H1 (cell line): ENCODE measurements at regions not wholly inside any gene's neighbourhood (a gene's known extent, or its start where the extent isn't known, plus 50 kb on each side); places are given as distances from the start of the nearest gene placed in this dataset.

Experiments used
- CTCF ChIA-PET: fragments of 300-600 bp; sonication (Branson Sonifier 250); formaldehyde crosslinking; loops from one replicate; lab custom pipeline; 2021; ENCODE audit not compliant: partially characterized antibody; lab: Charles Lee
- POLR2A ChIA-PET: fragments of 300-600 bp; sonication (Branson Sonifier 250); formaldehyde crosslinking; loops from one replicate; lab custom pipeline; 2021; ENCODE audit warnings: inconsistent platforms; ENCODE audit not compliant: partially characterized antibody; lab: Charles Lee
- DNase-seq, 2 experiments: peaks; one replicate each; pipeline versions ENCODE4 v3.0.0 to v3.0.0-alpha.2; 2010 to 2022; ENCODE audit warnings: low spot score in 2 of 2, low read depth in 1 of 2, mixed read lengths in 1 of 2
- FAIRE-seq: peaks from 2 replicates; lab custom pipeline; 2011; peaks lifted over from hg19 to GRCh38; lab: Jason Lieb, UNC
- H2AFZ ChIP-seq: 2 replicates; pipeline ENCODE4 v1.8.1; 2012; ENCODE audit warnings: low read length, inconsistent platforms
- H2AK5ac ChIP-seq: 2 replicates; pipeline ENCODE4 v1.6.1; 2013; ENCODE audit warnings: low read depth, low read length
- H2BK120ac ChIP-seq: replicated peaks from 2 replicates; pipeline ENCODE3; 2013; ENCODE audit warnings: low read depth, low read length, inconsistent platforms
- H2BK12ac ChIP-seq: 2 replicates; pipeline ENCODE4 v1.6.1; 2013; ENCODE audit warnings: low read depth, low read length
- H2BK15ac ChIP-seq: 2 replicates; pipeline ENCODE4 v1.6.1; 2013; ENCODE audit warnings: low read length
- H2BK20ac ChIP-seq: 2 replicates; pipeline ENCODE4 v1.6.1; 2013; ENCODE audit warnings: low read length
- H2BK5ac ChIP-seq: 2 replicates; pipeline ENCODE4 v1.6.1; 2013; ENCODE audit warnings: low read depth, low read length
- H3K14ac ChIP-seq: 2 replicates; pipeline ENCODE4 v1.6.1; 2013; ENCODE audit warnings: inconsistent platforms; ENCODE audit not compliant: insufficient read length
- H3K18ac ChIP-seq: 2 replicates; pipeline ENCODE4 v1.6.1; 2013; ENCODE audit warnings: low read length; ENCODE audit errors: extremely low read depth
- H3K23ac ChIP-seq: 2 replicates; pipeline ENCODE4 v1.6.1; 2013; ENCODE audit warnings: inconsistent platforms; ENCODE audit not compliant: insufficient read length
- H3K23me2 ChIP-seq: 2 replicates; pipeline ENCODE4 v1.6.1; 2013; ENCODE audit warnings: low read depth, low read length
- H3K27ac ChIP-seq: 2 replicates; pipeline ENCODE4 v1.6.1; 2011; ENCODE audit warnings: low read depth, low read length, inconsistent platforms
- H3K27me3 ChIP-seq, 4 experiments: replicated peaks in 1 of 4; 1 replicate in 1 of 4; 2 replicates in 3 of 4; pipeline versions ENCODE4 v1.6.1 to v1.8.1; 2011 to 2013; ENCODE audit warnings: low read length in 3 of 4, mild to moderate bottlenecking in 3 of 4, inconsistent platforms in 2 of 4, mixed read lengths in 2 of 4, moderate library complexity in 1 of 4; ENCODE audit not compliant: control insufficient read depth in 3 of 4, insufficient read depth in 3 of 4; ENCODE audit errors: extremely low read depth in 1 of 4
- H3K36me3 ChIP-seq, 4 experiments: 2 replicates each; pipeline versions ENCODE4 v1.6.1 to v1.8.1; 2011 to 2013; ENCODE audit warnings: mild to moderate bottlenecking in 4 of 4, low read length in 3 of 4, moderate library complexity in 2 of 4, control low read depth in 1 of 4, inconsistent platforms in 1 of 4; ENCODE audit not compliant: insufficient read depth in 4 of 4, control insufficient read depth in 2 of 4
- H3K4ac ChIP-seq: replicated peaks from 2 replicates; pipeline ENCODE3; 2013; ENCODE audit warnings: low read length, low read depth, mixed read lengths, inconsistent platforms; ENCODE audit not compliant: insufficient read length
- H3K4me1 ChIP-seq, 4 experiments: replicated peaks in 1 of 4; 1 replicate in 1 of 4; 2 replicates in 3 of 4; pipeline versions ENCODE4 v1.6.1 to v1.8.1; 2011 to 2013; ENCODE audit warnings: low read length in 3 of 4, inconsistent platforms in 2 of 4, mixed read lengths in 1 of 4; ENCODE audit not compliant: insufficient read depth in 4 of 4, control insufficient read depth in 3 of 4
- H3K4me2 ChIP-seq, 2 experiments: 2 replicates each; pipeline versions ENCODE4 v1.6.1 to v1.8.1; 2011 to 2013; ENCODE audit warnings: low read depth in 2 of 2, low read length in 2 of 2, control low read depth in 1 of 2, inconsistent platforms in 1 of 2, mild to moderate bottlenecking in 1 of 2; ENCODE audit not compliant: insufficient read depth in 1 of 2
- H3K4me3 ChIP-seq, 4 experiments: fragments of 200-600, 300-600 bp in 1 of 4; sonication (generic), shearing (Covaris generic), sonication (Bioruptor Twin) in 1 of 4; 2 replicates each; pipeline versions ENCODE4 v1.5.1 to v1.8.1; 2011 to 2016; ENCODE audit warnings: low read length in 4 of 4, low read depth in 3 of 4, control low read depth in 2 of 4, inconsistent platforms in 2 of 4, mild to moderate bottlenecking in 2 of 4, mixed read lengths in 1 of 4, moderate library complexity in 1 of 4; ENCODE audit not compliant: insufficient read depth in 2 of 4; ENCODE audit errors: extremely low read depth in 1 of 4
- H3K56ac ChIP-seq: replicated peaks from 2 replicates; pipeline ENCODE3; 2013; ENCODE audit warnings: low read depth, mild to moderate bottlenecking, mixed read lengths, low read length, inconsistent platforms; ENCODE audit not compliant: insufficient read length
- H3K79me1 ChIP-seq: 2 replicates; pipeline ENCODE4 v1.6.1; 2013; ENCODE audit warnings: low read depth, low read length, control low read depth
- H3K79me2 ChIP-seq, 2 experiments: 2 replicates each; pipeline versions ENCODE4 v1.6.1 to v1.8.1; 2012 to 2013; ENCODE audit warnings: low read length in 2 of 2, mild to moderate bottlenecking in 2 of 2, inconsistent platforms in 1 of 2; ENCODE audit not compliant: insufficient read depth in 2 of 2, control insufficient read depth in 1 of 2
- H3K9ac ChIP-seq, 4 experiments: replicated peaks in 1 of 4; 1 replicate in 1 of 4; 2 replicates in 3 of 4; pipeline versions ENCODE4 v1.6.1 to v1.8.1; 2011 to 2013; ENCODE audit warnings: low read depth in 3 of 4, low read length in 3 of 4, control low read depth in 2 of 4, mild to moderate bottlenecking in 2 of 4, moderate library complexity in 2 of 4, inconsistent platforms in 1 of 4; ENCODE audit errors: extremely low read depth in 1 of 4
- H3K9me3 ChIP-seq, 2 experiments: 2 replicates each; pipeline versions ENCODE4 v1.6.1 to v1.8.1; 2012 to 2013; ENCODE audit warnings: mild to moderate bottlenecking in 2 of 2, moderate library complexity in 2 of 2, control low read depth in 1 of 2, inconsistent platforms in 1 of 2, low read depth in 1 of 2, low read length in 1 of 2, mixed read lengths in 1 of 2; ENCODE audit not compliant: insufficient read depth in 2 of 2
- H4K20me1 ChIP-seq, 2 experiments: replicated peaks in 1 of 2; 2 replicates each; pipeline versions ENCODE3 to v1.8.1; 2011 to 2013; ENCODE audit warnings: inconsistent platforms in 2 of 2, low read length in 2 of 2, mild to moderate bottlenecking in 1 of 2; ENCODE audit not compliant: insufficient read depth in 2 of 2, control insufficient read depth in 1 of 2
- H4K5ac ChIP-seq: 2 replicates; pipeline ENCODE4 v1.6.1; 2013; ENCODE audit warnings: low read length, low read depth, mixed read lengths, inconsistent platforms; ENCODE audit not compliant: insufficient read length
- H4K8ac ChIP-seq: 2 replicates; pipeline ENCODE4 v1.8.0; 2013; ENCODE audit warnings: mild to moderate bottlenecking, moderate library complexity, low read length, inconsistent platforms; ENCODE audit not compliant: insufficient read depth; ENCODE audit errors: extremely low read depth
- H4K91ac ChIP-seq: replicated peaks from 2 replicates; pipeline ENCODE3; 2013; ENCODE audit warnings: low read length, mixed read lengths, inconsistent platforms; ENCODE audit not compliant: insufficient read length
- BRCA1 ChIP-seq: IDR thresholded peaks from 2 replicates; pipeline ENCODE4 v1.6.1; 2012; ENCODE audit warnings: low read depth, low read length, improper control_type of control experiment
- CTBP2 ChIP-seq: IDR thresholded peaks from 2 replicates; pipeline ENCODE4 v1.7.0; 2011; ENCODE audit warnings: borderline replicate concordance, mild to moderate bottlenecking, moderate library complexity, mixed read lengths, low read length; ENCODE audit not compliant: insufficient read depth, insufficient read length
- HDAC6 ChIP-seq: IDR thresholded peaks from one replicate; pipeline ENCODE4 v1.7.1; 2012; ENCODE audit warnings: low read depth, mild to moderate bottlenecking, inconsistent platforms, low read length, moderate library complexity
- JUND ChIP-seq: IDR thresholded peaks from 2 replicates; pipeline ENCODE4 v1.6.1; 2011; ENCODE audit warnings: mild to moderate bottlenecking, improper control_type of control experiment, low read length
- RXRA ChIP-seq: IDR thresholded peaks from 2 replicates; pipeline ENCODE4 v1.6.1; 2011; ENCODE audit warnings: low read depth, mild to moderate bottlenecking, low read length, moderate library complexity; ENCODE audit not compliant: insufficient read depth
- SAP30 ChIP-seq: fragments of 300-600 bp; sonication (generic); IDR thresholded peaks from 2 replicates; pipeline ENCODE4 v1.7.1; 2012; ENCODE audit warnings: low read length, moderate library complexity, mild to moderate bottlenecking, inconsistent platforms; ENCODE audit not compliant: insufficient read depth, insufficient replicate concordance
- SIRT6 ChIP-seq: IDR thresholded peaks from one replicate; pipeline ENCODE4 v1.7.1; 2012; ENCODE audit warnings: low read length, inconsistent platforms
- SP2 ChIP-seq: IDR thresholded peaks from 2 replicates; pipeline ENCODE4 v1.6.1; 2012; ENCODE audit warnings: mild to moderate bottlenecking, low read length, inconsistent platforms
- WGBS, 2 experiments: shearing (Covaris generic) in 1 of 2; methylation state at CpG; one replicate each; pipeline versions ENCODE4 v1.1.6 to v1.1.7; 2013 to 2015; ENCODE audit warnings: low lambda C conversion rate in 2 of 2, mixed read lengths in 2 of 2, inconsistent platforms in 1 of 2, low coverage in 1 of 2, missing lambda C conversion rate in 1 of 2; ENCODE audit not compliant: insufficient replicate concordance in 2 of 2, insufficient coverage in 1 of 2, insufficient read length in 1 of 2; ENCODE audit errors: extremely low coverage in 1 of 2, missing lambda C conversion rate in 1 of 2; 5-methylcytosine and 5-hydroxymethylcytosine counted together

GRCh38 chr2:67701011-67701410 lies 303.9 kb downstream of the ETAA1 start:
- TF ChIP-seq SIRT6 (no peak), HDAC6 (no peak), SP2 (no peak), JUND (no peak), RXRA (no peak), CTBP2 (no peak), BRCA1 (no peak), SAP30 (no peak)
- TF ChIP-seq, all 59 proteins: peak for 0
- no peak overlapping the region for H2AFZ ChIP-seq
- H3K4me3 ChIP-seq: no peak overlapping the region
- no peak overlapping the region for H2BK5ac ChIP-seq
- H3K27me3 ChIP-seq: no peaks in the 10 kb centered on the region
- H3K14ac ChIP-seq: no peak overlapping the region
- H2BK120ac ChIP-seq: no peak overlapping the region
- no peak overlapping the region for H2AK5ac ChIP-seq
- H3K9ac ChIP-seq: no peak overlapping the region
- H3K9me3 ChIP-seq: no peaks in the 10 kb centered on the region
- H3K56ac ChIP-seq: no peak overlapping the region
- no peaks in the 10 kb centered on the region for H4K20me1 ChIP-seq
- no peaks in the 10 kb centered on the region for H3K23me2 ChIP-seq
- no peaks in the 10 kb centered on the region for H3K79me1 ChIP-seq
- no peak for DNase-seq
- H3K79me2 ChIP-seq: no peaks in the 10 kb centered on the region
- 93% methylated on average over 4 of the region's 4 CpGs; no CpG with 5 or more reads in 1 of the 2 experiments for WGBS, 2 experiments
- H3K4ac ChIP-seq: no peak overlapping the region
- H3K27ac ChIP-seq: no peak overlapping the region
- no peaks in the 10 kb centered on the region for H3K36me3 ChIP-seq
- no peak for FAIRE-seq
- H3K18ac ChIP-seq: no peak overlapping the region
- no peak overlapping the region for H4K8ac ChIP-seq
- H3K23ac ChIP-seq: no peak overlapping the region
- ChIA-PET CTCF (interaction anchor here (1.2 kb wide), 1 partner anchor 245 kb away, joined by 3 read pairs; no protein-coding TSS in a partner anchor), POLR2A (no interaction called here)
- no peak overlapping the region for H4K5ac ChIP-seq
- no peak overlapping the region for H4K91ac ChIP-seq
- H3K4me2 ChIP-seq: no peak overlapping the region
- no peak overlapping the region for H2BK12ac ChIP-seq
- H3K4me1 ChIP-seq: no peaks in the 10 kb centered on the region
- no peak overlapping the region for H2BK20ac ChIP-seq
- H2BK15ac ChIP-seq: no peak overlapping the region
